Nephron (organoid): ENCODE measurements at regions not wholly inside any gene's neighbourhood (a gene's known extent, or its start where the extent isn't known, plus 50 kb on each side); places are given as distances from the start of the nearest gene placed in this dataset.
A peak's percentile ranks its signal among the peaks of the same experiment; 100 is the strongest.
"Not testable (repeated sequence)": the region's sequence is repeated elsewhere in the genome, so short reads cannot be mapped to it uniquely, and the experiment has no call there.

ENCODE experiments used
- H3K27ac Mint-ChIP-seq, 3 experiments: 2 replicates each; pipeline ENCODE4 v1.8.0; 2020; ENCODE audit warnings: mixed read lengths in 3 of 3, mild to moderate bottlenecking in 2 of 3, moderate library complexity in 1 of 3
- H3K27me3 Mint-ChIP-seq: 2 replicates; pipeline ENCODE4 v1.8.0; 2021; ENCODE audit warnings: low read depth, mild to moderate bottlenecking, moderate library complexity, mixed read lengths
- H3K36me3 Mint-ChIP-seq: 2 replicates; pipeline ENCODE4 v1.8.0; 2020; ENCODE audit warnings: low read depth, mixed read lengths
- H3K4me1 Mint-ChIP-seq: 2 replicates; pipeline ENCODE4 v1.8.0; 2020; ENCODE audit warnings: mixed read lengths
- H3K4me3 Mint-ChIP-seq, 3 experiments: 2 replicates each; pipeline ENCODE4 v1.8.0; 2020; ENCODE audit warnings: mild to moderate bottlenecking in 3 of 3, mixed read lengths in 3 of 3, moderate library complexity in 2 of 3
- H3K9me3 Mint-ChIP-seq: 2 replicates; pipeline ENCODE4 v1.8.0; 2020; ENCODE audit warnings: mixed read lengths
- TF ChIP-seq, protein P1 (sequence below), 3 experiments: fragments of 200-600 bp; sonication (generic); IDR thresholded peaks; one replicate each; pipeline ENCODE4 v1.5.0; 2021; ENCODE audit warnings: antibody characterized with exemption in 3 of 3; ENCODE audit not compliant: unreplicated experiment in 3 of 3

GRCh38 chr11:10975287-10975721, 117.5 kb upstream of the ZBED5 start:
- Mint-ChIP-seq H3K4me1 (peaks cover 19% of the 10 kb centered on the region), H3K4me3 (no peak overlapping the region), H3K27ac (no peak overlapping the region), H3K9me3 (peaks cover 24% of the 10 kb centered on the region), H3K36me3 (no peaks in the 10 kb centered on the region), H3K27me3 (no peaks in the 10 kb centered on the region)
- TF ChIP-seq, protein P1, sequence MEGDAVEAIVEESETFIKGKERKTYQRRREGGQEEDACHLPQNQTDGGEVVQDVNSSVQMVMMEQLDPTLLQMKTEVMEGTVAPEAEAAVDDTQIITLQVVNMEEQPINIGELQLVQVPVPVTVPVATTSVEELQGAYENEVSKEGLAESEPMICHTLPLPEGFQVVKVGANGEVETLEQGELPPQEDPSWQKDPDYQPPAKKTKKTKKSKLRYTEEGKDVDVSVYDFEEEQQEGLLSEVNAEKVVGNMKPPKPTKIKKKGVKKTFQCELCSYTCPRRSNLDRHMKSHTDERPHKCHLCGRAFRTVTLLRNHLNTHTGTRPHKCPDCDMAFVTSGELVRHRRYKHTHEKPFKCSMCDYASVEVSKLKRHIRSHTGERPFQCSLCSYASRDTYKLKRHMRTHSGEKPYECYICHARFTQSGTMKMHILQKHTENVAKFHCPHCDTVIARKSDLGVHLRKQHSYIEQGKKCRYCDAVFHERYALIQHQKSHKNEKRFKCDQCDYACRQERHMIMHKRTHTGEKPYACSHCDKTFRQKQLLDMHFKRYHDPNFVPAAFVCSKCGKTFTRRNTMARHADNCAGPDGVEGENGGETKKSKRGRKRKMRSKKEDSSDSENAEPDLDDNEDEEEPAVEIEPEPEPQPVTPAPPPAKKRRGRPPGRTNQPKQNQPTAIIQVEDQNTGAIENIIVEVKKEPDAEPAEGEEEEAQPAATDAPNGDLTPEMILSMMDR (IDR thresholded peaks at IDR 0.05; ENCODE audit: unreplicated experiment in 3 of 3): no peak

GRCh38 chr11:10973416-10973815, 115.6 kb upstream of the ZBED5 start:
- no peaks in the 10 kb centered on the region for H3K36me3 Mint-ChIP-seq
- H3K27me3 Mint-ChIP-seq: no peaks in the 10 kb centered on the region

GRCh38 chr11:10970926-10971325, 113.1 kb upstream of the ZBED5 start:
- Mint-ChIP-seq H3K36me3 (no peaks in the 10 kb centered on the region), H3K27ac (no peak overlapping the region), H3K27me3 (no peaks in the 10 kb centered on the region), H3K4me3 (no peak overlapping the region), H3K9me3 (peaks cover 10% of the 10 kb centered on the region), H3K4me1 (peaks cover 19% of the 10 kb centered on the region)
- TF ChIP-seq, protein P1 (IDR thresholded peaks at IDR 0.05; ENCODE audit: unreplicated experiment in 3 of 3): no peak

More at GRCh38 chr11:10973416-10973815, 115.6 kb upstream of the ZBED5 start:
- H3K4me3 Mint-ChIP-seq: no peak overlapping the region
- peaks cover 14% of the 10 kb centered on the region for H3K9me3 Mint-ChIP-seq
- H3K4me1 Mint-ChIP-seq: peaks cover 19% of the 10 kb centered on the region
- TF ChIP-seq, protein P1 (IDR thresholded peaks at IDR 0.05; ENCODE audit: unreplicated experiment in 3 of 3): no peak
- H3K27ac Mint-ChIP-seq: peak overlapping the region in 2 of 3 experiments; percentile 11 to 12

DNA sequence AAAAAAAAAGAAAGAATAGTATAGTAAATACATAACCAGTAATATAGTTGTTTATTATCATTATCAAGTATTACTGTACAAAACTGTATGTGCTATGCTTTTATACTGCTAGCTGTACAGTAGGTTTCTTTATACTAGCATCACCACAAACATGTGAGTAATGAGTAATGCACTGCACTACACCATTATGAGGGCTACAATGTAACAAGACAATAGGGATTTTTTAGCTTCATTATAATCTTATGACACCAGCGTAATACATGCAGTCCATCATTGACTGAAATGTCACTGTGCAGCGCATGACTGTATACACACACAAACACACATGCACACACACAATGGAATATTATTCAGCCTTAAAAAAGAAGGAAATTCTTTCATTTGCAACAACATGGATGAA, 111.5 kb upstream of the ZBED5 start:
- H3K27me3 Mint-ChIP-seq: no peaks in the 10 kb centered on the region
- peaks cover 19% of the 10 kb centered on the region for H3K4me1 Mint-ChIP-seq
- H3K27ac Mint-ChIP-seq: no peak overlapping the region
- H3K9me3 Mint-ChIP-seq: peaks cover 17% of the 10 kb centered on the region
- no peak overlapping the region for H3K4me3 Mint-ChIP-seq
- TF ChIP-seq, protein P1 (IDR thresholded peaks at IDR 0.05; ENCODE audit: unreplicated experiment in 3 of 3): no peak
- no peaks in the 10 kb centered on the region for H3K36me3 Mint-ChIP-seq

DNA sequence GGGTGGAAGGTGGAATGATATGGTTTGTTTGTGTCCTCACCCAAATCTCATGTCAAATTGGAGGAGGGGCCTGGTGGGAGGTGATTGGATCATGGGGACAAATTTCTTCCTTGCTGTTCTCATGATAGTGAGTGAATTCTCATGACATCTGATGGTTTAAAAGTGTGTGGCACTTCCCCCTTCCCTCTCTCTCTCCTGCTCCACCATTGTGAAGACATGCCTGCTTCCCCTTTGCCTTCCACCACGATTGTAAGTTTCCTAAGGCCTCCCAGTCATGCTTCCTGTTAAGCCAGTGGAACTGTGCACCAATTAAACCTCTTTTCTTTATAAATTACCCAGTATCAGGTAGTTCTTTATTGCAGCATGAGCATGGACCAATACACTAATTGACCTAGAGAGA, 99.0 kb upstream of the ZBED5 start:
- not testable (repeated sequence) for H3K4me3 Mint-ChIP-seq

GRCh38 chr11:10955616-10956015, 97.8 kb upstream of the ZBED5 start:
- no peak overlapping the region for H3K27ac Mint-ChIP-seq
- TF ChIP-seq, protein P1 (IDR thresholded peaks at IDR 0.05; ENCODE audit: unreplicated experiment in 3 of 3): no peak
- no peaks in the 10 kb centered on the region for H3K36me3 Mint-ChIP-seq
- peaks cover 29% of the 10 kb centered on the region for H3K9me3 Mint-ChIP-seq
- no peak overlapping the region for H3K4me3 Mint-ChIP-seq
- peaks cover 16% of the 10 kb centered on the region for H3K27me3 Mint-ChIP-seq
- no peaks in the 10 kb centered on the region for H3K4me1 Mint-ChIP-seq

More for the DNA sequence above, 99.0 kb upstream of the ZBED5 start:
- not testable (repeated sequence) for H3K27ac Mint-ChIP-seq, H3K36me3 Mint-ChIP-seq, H3K4me1 Mint-ChIP-seq
- Mint-ChIP-seq H3K9me3 (peaks cover 38% of the 10 kb centered on the region), H3K27me3 (peaks cover 13% of the 10 kb centered on the region)
